HG02588 (cell line): ENCODE measurements at regions not wholly inside any gene's neighbourhood (a gene's known extent, or its start where the extent isn't known, plus 50 kb on each side); places are given as distances from the start of the nearest gene placed in this dataset.

Experiments used
- ATAC-seq: cut with Tn5 transposase; IDR thresholded peaks from one replicate; pipeline ENCODE4 v1.9.1; 2021; ENCODE audit warnings: mild to moderate bottlenecking, moderate library complexity; ENCODE audit not compliant: unreplicated experiment

DNA sequence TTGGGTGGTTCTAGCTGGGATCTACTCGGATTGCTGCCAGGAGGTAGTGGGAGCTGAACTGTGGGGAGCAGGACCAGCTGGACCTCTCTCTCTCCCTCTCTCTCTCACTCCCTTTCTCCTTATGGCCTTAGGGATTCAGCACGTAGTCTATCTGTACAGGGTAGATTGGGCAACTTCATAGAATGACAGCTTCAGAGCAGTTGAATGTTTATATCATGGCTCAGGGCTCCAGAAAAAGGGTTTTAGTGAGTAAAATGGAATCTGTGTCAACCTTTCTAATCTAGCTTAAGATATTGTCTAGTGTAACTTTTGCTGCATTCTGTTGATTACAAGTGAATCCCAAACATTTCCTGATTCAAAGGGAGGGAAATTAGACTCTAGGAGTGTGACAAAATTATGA, 127.7 kb upstream of the PDGFD start:
- ATAC-seq, result no peak

- ATAC-seq, result no peak
These were observed 122.2 kb upstream of the PDGFD start for GRCh38 chr11:104286129-104286528.

DNA sequence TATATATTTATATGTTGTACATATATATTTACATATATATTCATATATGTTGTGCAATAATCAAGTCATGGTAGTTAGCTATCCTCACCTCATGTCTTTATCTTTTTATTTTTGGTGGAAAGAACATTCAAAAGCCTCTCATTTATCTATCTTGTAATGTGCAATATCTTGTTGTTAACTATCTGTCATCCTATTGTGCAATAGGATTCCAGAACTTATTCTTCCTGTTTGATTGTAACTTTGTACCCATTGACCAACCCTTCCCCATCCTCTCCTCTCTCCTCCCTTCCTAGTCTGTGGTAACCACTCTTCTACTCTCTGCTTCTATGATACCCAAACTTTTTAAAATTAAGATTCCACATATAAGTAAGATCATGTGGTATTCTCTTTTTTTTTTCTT, 115.6 kb upstream of the PDGFD start:
- no peak for ATAC-seq

DNA sequence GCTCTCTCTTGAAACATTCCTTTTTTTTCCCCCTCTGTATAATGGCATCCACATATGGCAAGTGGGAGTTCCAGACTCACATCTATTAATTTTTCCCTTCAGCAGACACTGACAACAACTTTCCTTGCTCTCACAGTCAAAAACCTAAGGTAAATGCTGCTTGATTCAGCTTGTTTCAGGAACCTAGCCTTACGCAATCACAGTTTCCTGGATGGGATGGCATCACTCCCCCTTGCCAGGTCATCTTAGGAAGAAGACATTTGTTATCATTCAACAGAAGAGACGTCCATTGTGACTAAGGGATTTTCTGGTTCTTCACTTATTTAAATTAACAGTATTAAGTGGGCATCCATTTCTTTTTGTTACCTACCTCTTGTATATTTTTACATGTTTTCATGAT, 112.0 kb upstream of the PDGFD start:
- ATAC-seq, result no peak

DNA sequence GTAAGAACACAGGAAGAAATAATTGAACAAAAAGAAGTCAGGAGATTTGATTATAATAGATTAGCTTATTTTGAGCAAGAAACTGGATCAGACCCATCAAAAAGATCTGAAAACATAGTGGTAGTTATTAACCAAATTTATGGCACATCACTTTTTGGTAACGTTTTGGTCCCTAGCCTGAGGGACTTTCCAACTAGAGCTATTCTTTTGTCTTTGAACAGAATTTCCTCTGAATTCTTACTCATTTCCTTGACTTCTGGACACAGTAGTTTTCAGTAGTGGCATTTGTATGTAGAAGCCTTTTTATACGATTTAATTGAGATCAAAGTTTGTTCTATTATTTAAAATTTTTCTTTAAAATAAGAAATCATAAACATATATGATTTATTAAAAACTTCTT, 96.5 kb upstream of the PDGFD start:
- ATAC-seq, result no peak

GRCh38 chr11:104259121-104259610, 95.2 kb upstream of the PDGFD start:
- ATAC-seq, result no peak

DNA sequence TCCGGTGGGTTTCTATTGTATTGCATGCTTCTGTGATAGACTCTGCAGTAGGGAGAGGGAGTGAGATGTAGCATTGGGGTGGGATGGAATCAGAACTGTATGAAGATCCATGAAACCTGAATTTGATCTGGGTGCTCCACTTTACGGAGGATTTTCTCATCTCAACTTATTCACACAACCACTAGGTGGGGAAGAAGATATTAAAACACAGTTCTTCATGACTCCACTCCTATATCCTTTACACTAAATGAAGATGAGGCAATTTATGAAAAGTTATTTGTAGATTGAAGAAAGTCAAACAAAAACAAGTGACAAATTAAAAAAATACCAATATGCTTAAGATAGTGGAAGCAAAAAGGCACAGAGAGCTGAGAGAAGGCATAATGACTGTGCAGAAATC, 92.6 kb upstream of the PDGFD start:
- ATAC-seq, result no peak

DNA sequence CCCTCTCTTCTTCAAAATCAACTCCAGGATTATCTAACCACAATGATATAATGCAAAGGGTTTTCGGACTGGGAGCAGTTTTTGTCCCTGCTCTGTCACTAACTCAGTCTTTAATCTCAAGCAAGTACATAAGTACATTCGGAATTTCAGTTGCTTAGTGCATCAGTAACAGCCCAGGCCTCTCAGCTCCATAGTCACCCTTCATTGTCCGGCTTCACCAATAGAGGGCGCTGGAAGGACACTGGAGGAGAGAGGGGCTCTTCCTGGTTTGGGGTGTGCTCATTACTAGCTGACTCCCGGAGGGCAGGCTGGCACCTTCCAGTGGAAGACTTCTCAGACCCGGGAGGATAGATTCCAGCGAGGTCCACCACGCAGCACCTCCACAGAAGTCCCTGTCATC, 90.4 kb upstream of the PDGFD start:
- ATAC-seq, result no peak

DNA sequence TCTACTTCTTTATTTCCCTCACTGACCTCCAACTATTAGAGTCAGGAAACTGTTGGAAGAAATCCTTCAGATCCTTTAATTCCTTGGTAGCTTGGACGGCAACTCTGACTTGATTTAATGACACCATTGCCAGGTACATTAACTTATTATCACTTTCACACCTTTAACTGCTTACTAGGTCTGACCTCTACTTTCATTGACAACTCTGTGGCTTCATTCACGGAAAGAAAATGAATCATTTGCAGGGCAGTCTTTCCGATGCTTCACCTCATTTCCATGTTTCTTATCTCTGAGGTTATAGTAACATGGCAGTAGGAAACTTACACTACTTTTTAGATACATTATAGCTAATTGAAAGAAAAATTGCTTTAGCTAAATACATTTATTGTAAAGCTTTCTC, 82.6 kb upstream of the PDGFD start:
- no peak for ATAC-seq

DNA sequence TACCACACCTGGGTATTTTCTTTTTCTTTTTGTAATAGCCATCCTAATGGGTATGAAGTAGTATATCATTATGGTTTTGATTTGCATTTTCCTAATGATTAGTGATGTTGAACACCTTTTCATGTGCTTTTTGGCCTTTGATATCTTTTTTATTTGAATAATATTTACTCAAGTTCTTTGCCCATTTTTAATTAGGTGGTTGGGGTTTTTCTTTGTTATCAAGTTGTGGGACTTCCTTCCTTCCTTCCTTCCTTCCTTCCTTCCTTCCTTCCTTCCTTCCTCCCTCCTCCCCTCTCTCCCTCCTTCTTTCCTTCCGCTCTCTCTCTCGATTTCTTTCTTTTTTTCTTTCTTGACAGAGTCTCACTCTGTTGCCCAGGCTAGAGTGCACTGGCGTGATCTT, 75.0 kb upstream of the PDGFD start:
- no peak for ATAC-seq

DNA sequence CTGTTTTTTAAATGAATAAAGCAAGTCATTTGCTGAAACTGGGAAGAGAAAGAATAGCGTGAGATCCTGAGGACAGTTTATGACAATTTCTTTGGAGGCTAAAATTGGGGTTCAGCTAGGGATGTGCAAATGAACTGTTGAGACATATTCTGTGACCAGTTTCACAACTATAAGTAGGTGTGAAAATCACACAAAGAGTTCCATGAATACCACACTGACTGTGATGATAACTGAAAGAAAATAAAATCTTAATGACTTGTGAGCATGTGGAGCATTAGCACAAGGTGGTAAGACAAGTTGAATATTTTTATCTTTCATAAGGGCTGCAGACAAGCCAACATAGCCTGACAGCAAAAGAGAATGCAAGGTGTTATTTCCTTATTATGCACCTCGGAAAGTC, 61.1 kb upstream of the PDGFD start:
- ATAC-seq, result no peak

DNA sequence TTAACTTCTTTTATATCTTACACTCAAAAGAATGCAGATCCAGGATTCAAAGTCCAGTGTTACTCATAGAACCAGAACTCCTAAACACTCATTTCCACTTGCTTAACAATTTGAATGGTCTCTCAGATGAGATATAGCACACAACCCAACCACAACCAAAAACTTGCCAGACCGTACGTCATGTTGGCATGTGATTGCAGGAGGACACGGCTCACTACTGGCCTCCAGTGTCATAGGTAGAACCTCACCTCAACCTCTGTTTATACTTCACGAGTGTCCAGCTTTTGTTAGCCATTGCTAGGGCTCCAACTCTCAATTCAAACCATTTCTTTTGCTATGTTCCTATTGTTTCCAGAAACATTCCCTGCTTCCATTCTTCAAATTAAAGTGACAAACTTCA, 58.5 kb upstream of the PDGFD start:
- ATAC-seq, result no peak

DNA sequence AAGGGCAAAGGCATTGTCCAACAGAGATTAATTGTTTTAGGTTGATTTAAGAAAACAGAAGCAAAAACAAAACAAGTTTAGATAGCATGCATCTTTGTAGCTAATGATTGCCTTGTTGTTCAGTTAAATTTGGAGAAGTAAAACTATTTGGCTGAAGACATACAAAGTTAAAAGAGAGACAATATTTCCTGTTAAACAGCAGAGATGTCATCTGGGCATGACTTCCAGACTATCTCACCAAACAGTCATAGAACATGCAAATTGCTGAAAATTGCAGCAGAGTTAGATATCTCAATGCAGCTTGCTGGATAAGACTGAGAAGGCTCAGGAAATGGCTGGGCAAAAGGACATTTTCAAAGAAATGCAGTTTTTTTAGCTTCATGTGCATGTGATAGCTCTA, 57.5 kb upstream of the PDGFD start:
- no peak for ATAC-seq

GRCh38 chr11:104219096-104219495, 55.1 kb upstream of the PDGFD start:
- no peak for ATAC-seq

DNA sequence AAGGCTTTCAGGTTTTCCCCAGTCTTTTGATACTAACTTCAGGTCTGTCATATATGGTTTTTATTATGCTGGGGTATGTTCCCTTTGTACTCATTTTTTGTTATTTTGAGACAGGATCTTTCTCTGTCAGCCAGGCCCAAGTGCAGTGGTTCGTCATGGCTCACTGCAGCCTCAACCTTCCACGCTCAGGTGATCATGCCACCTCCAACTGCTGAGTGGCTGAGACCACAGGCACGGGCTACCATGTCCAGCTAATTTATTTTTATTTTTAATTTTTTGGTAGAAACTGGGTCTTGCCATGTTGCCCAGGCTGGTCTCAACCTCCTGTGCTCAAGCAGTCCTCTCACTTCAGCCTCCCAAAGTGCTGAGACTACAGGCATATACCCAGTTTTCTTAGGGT, 50.6 kb upstream of the PDGFD start:
- no peak for ATAC-seq
